Eye (tissue), 1 donor: ENCODE measurements at regions not wholly inside any gene's neighbourhood (a gene's known extent, or its start where the extent isn't known, plus 50 kb on each side); places are given as distances from the start of the nearest gene placed in this dataset.

Experiments
- DNase-seq: peaks from one replicate; pipeline ENCODE4 v3.0.0-alpha.2; 2015

DNA sequence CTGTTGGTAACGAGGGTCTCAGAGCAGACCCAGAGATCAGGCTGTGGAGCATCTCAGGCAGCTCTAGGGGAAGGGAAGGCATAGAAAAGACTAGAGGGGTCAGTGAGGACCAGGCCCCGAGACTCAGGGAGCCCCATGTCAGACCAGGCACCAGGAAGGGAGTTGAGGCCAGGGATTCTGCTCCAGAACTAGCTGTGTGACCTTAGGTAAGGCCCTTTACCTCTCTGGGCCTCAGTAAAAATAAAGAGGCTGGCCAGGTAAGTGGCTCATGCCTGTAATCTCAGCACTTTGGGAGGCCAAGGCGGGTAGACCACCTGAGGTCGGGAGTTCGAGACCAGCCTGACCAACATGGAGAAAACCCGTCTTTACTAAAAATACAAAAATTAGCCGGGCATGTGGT lies 176.4 kb upstream of the IER5L start:
- no peak for DNase-seq

DNA sequence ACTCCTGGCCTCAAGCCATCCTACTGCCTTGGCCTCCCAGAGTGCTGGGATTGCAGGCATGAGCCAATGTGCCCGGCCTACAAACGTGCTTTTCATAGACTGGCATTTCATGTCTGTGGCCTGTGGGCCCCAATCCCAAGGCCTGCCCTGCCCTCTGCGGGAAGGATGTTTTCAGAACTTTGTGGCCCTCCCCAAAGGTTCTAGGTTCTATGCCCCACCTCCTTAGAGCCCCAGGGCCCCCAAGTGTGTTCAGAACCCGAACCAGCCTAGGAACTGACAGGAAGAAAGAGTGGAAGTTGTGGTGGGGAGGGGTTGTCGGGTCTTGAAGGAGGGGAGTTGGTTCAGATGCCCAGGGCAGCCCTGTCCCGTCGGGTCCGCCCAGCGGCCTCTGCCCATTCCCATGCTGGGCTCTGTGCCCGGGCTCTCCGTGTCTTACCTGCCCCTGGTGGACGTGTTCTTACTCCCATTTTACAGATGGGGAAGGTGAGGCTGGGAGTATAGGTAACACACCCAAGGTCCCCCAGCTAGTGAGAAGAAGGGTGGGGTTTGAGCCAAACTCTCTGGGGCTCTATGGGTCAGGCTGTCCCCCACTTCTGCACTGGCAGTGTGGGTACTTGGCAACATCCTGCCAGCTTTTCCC lies 175.8 kb upstream of the IER5L start:
- no peak for DNase-seq

- peak; percentile 71 for DNase-seq
Observed at GRCh38 chr9:129352146-129352865, 174.2 kb upstream of the IER5L start.

DNA sequence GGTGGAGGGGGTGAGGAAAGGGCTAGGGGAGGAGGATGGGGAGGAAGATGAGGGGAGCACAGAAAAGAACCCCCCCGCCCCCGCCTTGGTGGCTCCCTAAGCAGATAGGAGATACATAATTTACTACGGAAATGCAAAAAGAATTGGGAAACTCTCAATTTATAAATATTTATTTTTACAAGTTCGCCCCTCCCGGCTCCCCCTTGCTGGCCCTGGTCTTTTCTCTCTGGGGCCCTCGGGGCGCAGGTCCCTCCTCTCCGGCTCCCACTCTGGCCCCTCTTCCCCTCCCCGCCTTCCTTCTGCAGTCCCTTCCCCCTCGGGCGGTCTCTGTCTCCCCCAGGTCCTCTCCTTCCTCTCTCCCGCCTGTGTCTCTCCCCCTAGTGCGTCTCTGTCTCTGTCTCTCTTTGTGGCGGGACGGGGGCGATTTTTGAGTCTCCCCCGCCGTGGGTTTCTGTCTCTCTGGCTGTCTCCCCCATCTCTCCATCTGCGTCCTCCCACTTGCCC lies 173.6 kb upstream of the IER5L start:
- DNase-seq, result peak; percentile 50

- peak; percentile 87 for DNase-seq
Observed at GRCh38 chr9:129351058-129351641, 173.1 kb upstream of the IER5L start.

DNA sequence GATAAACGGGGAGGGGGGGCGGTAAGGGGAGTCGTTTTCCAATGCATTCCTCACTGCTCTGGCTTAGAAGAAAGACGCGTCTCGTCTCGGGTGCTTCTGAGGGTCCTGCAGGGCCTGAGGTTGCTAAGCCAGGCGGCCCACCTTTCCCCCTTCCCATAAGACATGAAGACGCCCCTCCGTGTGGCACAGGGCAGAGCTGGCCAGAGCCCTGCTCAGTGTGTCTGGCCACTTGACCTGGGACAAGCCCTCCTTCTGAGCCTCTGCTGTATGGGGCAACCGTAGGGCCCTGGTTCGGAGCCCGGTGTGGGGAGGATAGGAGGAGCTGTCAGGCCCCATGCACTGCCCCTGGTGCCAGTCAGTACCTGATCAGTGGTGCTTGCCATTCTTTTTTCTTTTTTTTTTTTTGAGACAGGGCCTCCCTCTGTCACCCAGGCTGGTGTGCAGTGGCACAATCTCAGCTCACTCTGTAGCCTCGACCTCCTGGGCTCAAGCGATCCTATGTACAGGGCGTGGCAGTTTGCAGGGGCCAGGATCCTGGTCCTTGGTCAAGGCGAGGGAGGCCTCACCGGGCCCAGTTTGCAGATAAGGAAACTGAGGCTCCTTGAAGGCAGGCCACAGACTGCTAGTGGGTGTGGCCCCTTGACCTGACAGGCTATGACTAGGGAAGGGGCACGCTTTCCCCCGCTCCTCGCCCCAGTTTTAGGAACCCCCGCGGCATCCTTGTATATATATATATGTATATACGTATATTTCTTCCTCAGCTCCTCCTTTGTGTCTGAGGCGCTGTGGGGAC lies 172.3 kb upstream of the IER5L start:
- DNase-seq, result no peak

DNA sequence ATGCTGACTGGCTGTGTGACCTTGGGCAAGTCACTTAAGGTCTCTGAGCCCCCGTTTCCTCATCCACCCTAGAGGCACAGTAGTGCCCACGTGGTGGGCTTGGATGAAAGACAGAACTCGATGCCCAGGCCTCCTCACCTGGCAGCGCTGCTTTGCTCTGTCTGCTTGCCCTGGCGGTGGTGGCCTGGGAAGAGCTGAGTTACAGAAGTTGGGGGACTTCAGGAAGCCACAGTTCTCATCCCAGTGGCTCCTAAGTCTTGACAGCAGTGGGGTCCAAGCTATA lies 171.5 kb upstream of the IER5L start:
- DNase-seq, result no peak

- DNase-seq, result no peak
Observed at GRCh38 chr9:129348890-129349664, 171.0 kb upstream of the IER5L start.

GRCh38 chr9:129347316-129348120 lies 169.5 kb upstream of the IER5L start:
- DNase-seq, result no peak

GRCh38 chr9:129346046-129346445 lies 168.0 kb upstream of the IER5L start:
- DNase-seq, result no peak

DNA sequence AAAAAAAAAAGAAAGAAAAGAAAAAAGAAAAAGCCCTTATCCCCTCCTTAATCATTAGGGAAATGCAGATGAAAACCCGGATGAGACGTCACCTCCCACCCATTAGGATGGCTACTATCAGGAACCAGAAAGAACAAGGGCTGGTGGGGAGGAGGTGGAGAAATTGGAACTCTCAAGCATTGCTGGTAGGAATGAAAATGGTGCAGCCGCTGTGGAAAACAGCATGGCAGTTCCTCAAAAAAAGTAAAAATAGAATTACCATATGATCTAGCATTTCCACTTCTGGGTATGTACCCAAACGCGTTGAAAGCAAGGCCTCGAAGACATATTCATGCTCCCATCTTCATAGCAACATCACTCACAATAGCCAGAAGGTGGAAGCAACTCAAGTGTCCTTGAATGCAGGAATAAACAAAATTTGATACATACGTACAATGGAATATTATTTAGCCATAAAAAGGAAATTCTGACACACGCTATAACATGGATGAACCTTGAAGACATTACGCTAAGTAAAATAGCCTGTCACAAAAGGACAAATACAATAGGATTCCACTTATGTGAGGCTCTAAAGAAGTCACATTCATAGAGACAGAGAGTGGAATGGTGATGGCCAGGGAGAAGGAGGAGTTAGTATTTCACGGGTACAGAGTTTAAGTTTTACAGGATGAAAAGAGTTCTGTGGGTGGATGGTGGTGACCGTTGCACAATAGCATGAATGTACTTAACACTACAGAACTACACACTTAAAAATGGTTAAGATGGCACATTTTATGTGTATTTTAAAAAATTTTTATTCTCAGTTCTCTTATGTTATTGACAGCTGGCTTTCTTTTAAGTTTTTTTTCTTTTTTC lies 166.8 kb upstream of the IER5L start:
- DNase-seq, result no peak

GRCh38 chr9:129343424-129344375 lies 165.6 kb upstream of the IER5L start:
- DNase-seq, result no peak

- DNase-seq, result no peak
Observed at GRCh38 chr9:129342591-129343423, 164.7 kb upstream of the IER5L start.

GRCh38 chr9:129341987-129342348 lies 163.9 kb upstream of the IER5L start:
- DNase-seq, result no peak

DNA sequence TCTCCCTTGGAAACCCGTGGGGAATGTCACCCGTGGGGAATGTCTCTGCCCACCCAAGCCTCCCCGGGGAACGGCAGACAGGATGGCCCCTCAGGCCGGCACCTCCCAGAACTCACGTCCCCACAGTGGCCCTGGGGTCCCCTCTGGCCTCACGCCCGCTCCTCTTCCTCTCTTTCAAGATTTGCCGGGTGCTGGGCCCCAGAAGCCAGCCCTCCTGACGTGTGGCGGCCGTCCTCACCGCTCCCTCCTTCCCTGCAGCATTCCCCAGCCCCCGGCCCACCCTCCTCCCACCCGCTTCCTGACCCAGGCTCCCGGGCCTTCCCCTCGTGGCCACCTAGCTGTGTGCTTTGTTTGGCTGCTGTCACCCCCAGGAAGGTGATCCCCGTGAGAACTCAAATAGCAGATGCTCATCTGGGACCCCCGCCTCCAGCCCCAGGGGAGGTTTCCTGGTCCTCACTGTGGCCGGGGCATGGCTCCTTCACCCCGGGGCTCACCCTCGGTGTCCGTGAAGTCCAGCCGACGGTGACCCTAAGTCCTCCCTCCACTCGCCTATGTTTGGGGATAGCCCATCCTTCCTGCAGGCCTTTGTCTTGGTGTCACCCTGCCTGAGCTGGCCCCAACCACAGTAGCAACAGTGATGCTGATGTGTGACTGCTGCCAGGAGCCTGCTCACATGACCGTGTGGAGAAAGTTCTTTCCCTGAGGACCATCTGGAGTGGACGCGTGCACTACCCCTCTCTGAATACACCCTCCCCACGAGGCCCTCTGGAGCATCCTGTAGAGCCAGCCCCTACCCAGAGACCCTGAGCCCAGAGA lies 163.3 kb upstream of the IER5L start:
- peak; percentile 61 for DNase-seq

GRCh38 chr9:129340427-129341170 lies 162.5 kb upstream of the IER5L start:
- no peak for DNase-seq

DNA sequence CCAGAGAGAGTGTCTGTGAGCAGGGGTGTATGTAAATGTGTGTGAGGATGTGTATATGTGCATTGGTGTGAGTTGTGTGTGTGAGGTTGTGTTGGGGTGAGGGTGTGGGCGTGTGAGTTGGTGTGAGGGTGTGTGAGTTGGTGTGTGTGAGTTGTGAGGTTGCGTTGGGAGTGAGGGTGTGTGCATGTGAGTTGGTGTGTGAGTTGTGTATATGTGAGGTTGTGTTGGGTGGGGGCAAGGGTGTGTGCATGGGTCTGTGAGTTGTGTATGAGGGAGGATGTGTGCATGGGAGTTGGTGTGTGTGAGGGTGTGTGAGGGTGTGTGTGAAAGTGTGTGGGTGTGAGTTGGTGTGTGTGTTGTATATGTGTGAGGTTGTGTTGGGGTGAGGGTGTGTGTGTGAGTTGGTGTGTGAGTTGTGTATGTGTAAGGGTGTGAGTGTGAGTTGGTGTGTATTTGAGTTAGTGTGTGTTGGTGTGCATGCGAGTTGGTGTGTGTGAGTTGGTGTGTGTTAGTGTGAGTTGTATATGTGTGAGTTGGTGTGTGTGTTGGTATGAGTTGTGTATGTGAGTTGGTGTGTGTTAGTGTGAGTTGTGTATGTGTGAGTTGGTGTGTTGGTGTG lies 161.6 kb upstream of the IER5L start:
- DNase-seq, result no peak
